Gastroesophageal sphincter (tissue), 4 donors: ENCODE measurements at regions not wholly inside any gene's neighbourhood (a gene's known extent, or its start where the extent isn't known, plus 50 kb on each side); places are given as distances from the start of the nearest gene placed in this dataset.

ENCODE experiments used
- ATAC-seq: fragments of 150-250 bp; one replicate; pipeline ENCODE4 v1.9.1; 2016; ENCODE audit warnings: mild to moderate bottlenecking, moderate library complexity
- H3K27ac ChIP-seq, 4 donors: fragments of 200-600 bp; sonication (generic) in 3 of 4; 1 replicate in 3 of 4; 2 replicates in 1 of 4; pipeline ENCODE4 v1.5.1; 2016 to 2019
- H3K27me3 ChIP-seq: fragments of 200-600 bp; sonication (generic); one replicate; pipeline ENCODE4 v1.5.1; 2019
- H3K36me3 ChIP-seq, 2 donors: fragments of 200-600 bp; sonication (generic); one replicate each; pipeline ENCODE4 v1.5.1; 2019; ENCODE audit warnings: control low read depth in 1 of 2
- H3K4me1 ChIP-seq, 3 donors: fragments of 200-600 bp; sonication (generic); 1 replicate in 2 of 3; 2 replicates in 1 of 3; pipeline ENCODE4 v1.5.1; 2016 to 2019; ENCODE audit warnings: control low read depth in 2 of 3
- H3K4me3 ChIP-seq, 2 donors: fragments of 200-600 bp; sonication (generic); one replicate each; pipeline ENCODE4 v1.5.1; 2019; ENCODE audit warnings: mild to moderate bottlenecking in 1 of 2, moderate library complexity in 1 of 2
- H3K9me3 ChIP-seq, 3 donors: fragments of 200-600 bp; sonication (generic); one replicate each; pipeline ENCODE4 v1.5.1; 2017 to 2019; ENCODE audit warnings: control low read depth in 2 of 3
- EP300 ChIP-seq: sonication (generic); formaldehyde crosslinking; IDR thresholded peaks from one replicate; pipeline ENCODE4 v1.6.1; 2017; ENCODE audit warnings: antibody characterized with exemption, mild to moderate bottlenecking
- POLR2A ChIP-seq, 2 donors: fragments of 450-650 bp; IDR thresholded peaks; one replicate each; pipeline ENCODE4 v1.6.1; 2017; ENCODE audit warnings: antibody characterized with exemption in 2 of 2, mild to moderate bottlenecking in 2 of 2, moderate library complexity in 1 of 2
- POLR2AphosphoS5 ChIP-seq: sonication (generic); formaldehyde crosslinking; IDR thresholded peaks from one replicate; pipeline ENCODE4 v1.6.1; 2017; ENCODE audit warnings: antibody characterized with exemption
- WGBS, 2 donors: methylation state at CpG; one replicate each; pipeline ENCODE4 v1.1.5; 2018; ENCODE audit warnings: low coverage in 1 of 2; 5-methylcytosine and 5-hydroxymethylcytosine counted together
- TF ChIP-seq, protein P1 (sequence below), 4 experiments: fragments of 200-600 bp in 2 of 4; fragments of 450-650 bp in 2 of 4; sonication (generic) in 1 of 4; IDR thresholded peaks; one replicate each; pipeline ENCODE4 v1.5.1; 2017 to 2019; ENCODE audit warnings: antibody characterized with exemption in 4 of 4, mild to moderate bottlenecking in 2 of 4, moderate library complexity in 2 of 4

- Histone ChIP-seq H3K36me3 (no peaks in the 10 kb centered on the region), H3K4me1 (no peaks in the 10 kb centered on the region), H3K27me3 (no peaks in the 10 kb centered on the region), H3K27ac (no peak overlapping the region), H3K9me3 (no peaks in the 10 kb centered on the region), H3K4me3 (no peak overlapping the region)
- TF ChIP-seq EP300 (no peak), POLR2AphosphoS5 (no peak)
- 89 to 91% methylated on average over 4 to 5 of the region's 5 CpGs for WGBS, 2 donors
- no peak for ATAC-seq
These were observed 556.2 kb upstream of the CFAP20DC start for GRCh38 chr3:59605944-59606534.

DNA sequence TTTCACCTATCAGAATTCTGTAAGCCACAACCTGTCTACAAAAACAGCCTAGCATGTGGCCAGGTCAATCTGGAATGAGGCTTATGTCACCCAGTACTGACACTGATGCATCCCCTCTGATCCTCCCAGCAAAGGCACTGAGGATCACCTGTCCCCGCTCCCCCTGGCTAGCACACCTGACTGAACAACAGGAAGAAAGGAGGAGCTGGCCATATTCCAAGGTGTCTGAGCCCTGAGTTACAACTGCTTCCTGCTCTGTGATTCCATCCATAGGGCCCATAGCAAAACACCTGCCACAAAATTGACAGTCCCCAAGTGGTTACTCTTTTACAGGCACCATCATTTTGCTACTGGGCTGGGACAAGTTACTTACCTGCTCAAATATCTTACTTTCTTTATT, 555.5 kb upstream of the CFAP20DC start:
- H3K9me3 ChIP-seq, result no peaks in the 10 kb centered on the region
- no peak for ATAC-seq
- no peaks in the 10 kb centered on the region for H3K27me3 ChIP-seq
- no peak overlapping the region for H3K4me3 ChIP-seq
- no peaks in the 10 kb centered on the region for H3K36me3 ChIP-seq
- H3K4me1 ChIP-seq, result no peaks in the 10 kb centered on the region
- TF ChIP-seq, protein P1, sequence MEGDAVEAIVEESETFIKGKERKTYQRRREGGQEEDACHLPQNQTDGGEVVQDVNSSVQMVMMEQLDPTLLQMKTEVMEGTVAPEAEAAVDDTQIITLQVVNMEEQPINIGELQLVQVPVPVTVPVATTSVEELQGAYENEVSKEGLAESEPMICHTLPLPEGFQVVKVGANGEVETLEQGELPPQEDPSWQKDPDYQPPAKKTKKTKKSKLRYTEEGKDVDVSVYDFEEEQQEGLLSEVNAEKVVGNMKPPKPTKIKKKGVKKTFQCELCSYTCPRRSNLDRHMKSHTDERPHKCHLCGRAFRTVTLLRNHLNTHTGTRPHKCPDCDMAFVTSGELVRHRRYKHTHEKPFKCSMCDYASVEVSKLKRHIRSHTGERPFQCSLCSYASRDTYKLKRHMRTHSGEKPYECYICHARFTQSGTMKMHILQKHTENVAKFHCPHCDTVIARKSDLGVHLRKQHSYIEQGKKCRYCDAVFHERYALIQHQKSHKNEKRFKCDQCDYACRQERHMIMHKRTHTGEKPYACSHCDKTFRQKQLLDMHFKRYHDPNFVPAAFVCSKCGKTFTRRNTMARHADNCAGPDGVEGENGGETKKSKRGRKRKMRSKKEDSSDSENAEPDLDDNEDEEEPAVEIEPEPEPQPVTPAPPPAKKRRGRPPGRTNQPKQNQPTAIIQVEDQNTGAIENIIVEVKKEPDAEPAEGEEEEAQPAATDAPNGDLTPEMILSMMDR (IDR thresholded peaks at IDR 0.05), result no peak
- TF ChIP-seq EP300, result no peak
- TF ChIP-seq POLR2AphosphoS5, result no peak
- TF ChIP-seq POLR2A (IDR thresholded peaks at IDR 0.05), result no peak
- H3K27ac ChIP-seq, result no peak overlapping the region
- WGBS, 2 donors, result no CpG with 5 or more reads among the region's 1 CpG

GRCh38 chr3:59601486-59601885, 551.7 kb upstream of the CFAP20DC start:
- H3K27me3 ChIP-seq, result no peaks in the 10 kb centered on the region
- TF ChIP-seq, protein P1 (IDR thresholded peaks at IDR 0.05), result no peak
- TF ChIP-seq POLR2AphosphoS5 (no peak), POLR2A (IDR thresholded peaks at IDR 0.05) (no peak), EP300 (no peak)
- no peak overlapping the region for H3K4me3 ChIP-seq
- no peaks in the 10 kb centered on the region for H3K4me1 ChIP-seq
- no peak overlapping the region for H3K27ac ChIP-seq
- no peaks in the 10 kb centered on the region for H3K9me3 ChIP-seq
- no peaks in the 10 kb centered on the region for H3K36me3 ChIP-seq
- WGBS, 2 donors, result 21 to 33% methylated on average over 1 of the region's 1 CpG
- no peak for ATAC-seq

DNA sequence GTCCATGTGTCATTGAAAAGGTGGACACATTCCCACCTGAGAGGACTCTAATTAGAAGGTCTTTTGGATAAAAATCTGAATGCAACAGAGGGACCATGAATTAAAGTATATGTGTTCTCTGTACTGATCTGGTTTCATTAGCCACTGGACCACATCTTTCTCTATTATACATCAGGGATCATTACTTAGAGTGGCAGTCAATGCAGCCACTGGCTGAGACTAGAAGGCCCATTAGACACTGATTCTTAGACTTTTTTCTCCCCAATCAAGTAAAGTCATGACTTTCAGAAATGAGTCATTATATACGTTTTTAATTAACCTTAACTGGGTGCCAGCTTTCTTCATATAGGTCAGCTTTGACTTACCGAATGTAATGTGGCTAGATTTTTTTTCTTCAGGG, 550.8 kb upstream of the CFAP20DC start:
- H3K9me3 ChIP-seq, result no peaks in the 10 kb centered on the region

DNA sequence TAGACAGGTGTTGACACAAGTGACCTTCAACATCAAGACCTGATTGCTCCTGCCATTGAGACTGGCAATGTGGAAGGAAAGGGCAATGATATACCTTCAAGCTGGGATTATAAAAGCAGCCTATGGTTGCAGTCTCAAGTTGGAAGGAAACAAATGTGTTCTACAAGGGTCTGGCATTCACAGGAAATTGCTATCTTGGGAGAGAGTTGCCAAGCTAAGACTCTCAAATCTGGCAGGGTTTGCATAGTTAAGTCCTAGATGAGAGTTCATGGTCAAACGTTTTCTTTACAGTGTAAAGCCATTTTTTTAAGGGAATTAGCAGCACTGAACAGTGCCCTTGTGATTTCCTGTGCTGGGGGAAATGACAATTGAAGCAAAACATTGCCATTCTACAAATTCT, 546.9 kb upstream of the CFAP20DC start:
- 8 to 40% methylated on average over 1 of the region's 1 CpG for WGBS, 2 donors
- H3K4me1 ChIP-seq, result no peaks in the 10 kb centered on the region
- no peaks in the 10 kb centered on the region for H3K27me3 ChIP-seq
- ATAC-seq, result no peak
- no peaks in the 10 kb centered on the region for H3K36me3 ChIP-seq
- H3K27ac ChIP-seq, result no peak overlapping the region
- no peak for TF ChIP-seq EP300
- TF ChIP-seq POLR2A (IDR thresholded peaks at IDR 0.05), result no peak
- TF ChIP-seq, protein P1 (IDR thresholded peaks at IDR 0.05), result no peak
- no peaks in the 10 kb centered on the region for H3K9me3 ChIP-seq
- H3K4me3 ChIP-seq, result no peak overlapping the region

More for the DNA sequence above, 550.8 kb upstream of the CFAP20DC start:
- no peak overlapping the region for H3K4me3 ChIP-seq
- no peaks in the 10 kb centered on the region for H3K27me3 ChIP-seq
- no peak overlapping the region for H3K27ac ChIP-seq
- 65 to 88% methylated on average over 2 of the region's 2 CpGs for WGBS, 2 donors
- TF ChIP-seq, protein P1 (IDR thresholded peaks at IDR 0.05), result no peak
- TF ChIP-seq EP300 (no peak), POLR2A (IDR thresholded peaks at IDR 0.05) (no peak), POLR2AphosphoS5 (no peak)
- no peaks in the 10 kb centered on the region for H3K36me3 ChIP-seq
- H3K4me1 ChIP-seq, result no peaks in the 10 kb centered on the region
- ATAC-seq, result no peak
